ENCODE measurements at regions not wholly inside any gene's neighbourhood (a gene's known extent, or its start where the extent isn't known, plus 50 kb on each side); places are given as distances from the start of the nearest gene placed in this dataset.
"Not testable (repeated sequence)": the region's sequence is repeated elsewhere in the genome, so short reads cannot be mapped to it uniquely, and the experiment has no call there.

DNA sequence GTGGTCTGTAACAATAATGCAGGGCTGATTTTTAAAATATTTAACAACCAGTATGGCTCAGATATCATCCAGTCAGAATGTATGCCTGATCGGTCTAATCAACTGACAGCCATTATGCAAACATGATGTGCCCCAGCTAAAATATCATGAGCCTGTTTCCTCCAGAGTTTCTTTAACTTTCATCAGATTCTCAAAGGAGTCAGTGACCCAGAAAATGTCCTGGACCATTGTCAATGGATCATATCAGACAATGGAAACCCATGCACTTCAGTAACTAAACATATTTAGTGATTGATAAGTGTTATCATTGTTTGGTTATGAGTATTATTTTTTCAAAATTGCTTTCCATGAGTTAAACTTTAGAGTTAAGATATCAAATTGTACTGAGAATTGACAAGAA is 173.5 kb downstream of the LMBRD1 start:
- peak; percentile 9 for DNase-seq

DNA sequence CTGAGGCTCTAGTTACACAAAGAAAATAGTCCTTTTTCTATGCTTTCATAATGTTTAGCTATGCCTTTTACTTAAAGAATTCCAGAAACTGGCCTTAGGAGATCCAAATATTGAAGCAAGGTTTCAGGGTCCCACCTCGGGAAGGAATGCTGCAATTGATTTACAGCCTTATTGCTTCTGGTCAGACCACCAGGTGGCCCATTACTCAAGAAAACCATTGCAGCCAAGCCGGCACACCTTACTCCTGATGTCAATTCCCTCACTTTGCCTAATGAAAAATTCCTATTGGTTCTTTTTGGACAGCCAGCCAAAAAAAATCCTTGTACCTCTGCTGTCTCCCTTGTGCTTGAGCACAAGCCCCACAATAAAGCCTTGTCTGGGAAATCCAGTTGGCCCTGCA is 173.9 kb downstream of the LMBRD1 start:
- DNase-seq: no peak

DNA sequence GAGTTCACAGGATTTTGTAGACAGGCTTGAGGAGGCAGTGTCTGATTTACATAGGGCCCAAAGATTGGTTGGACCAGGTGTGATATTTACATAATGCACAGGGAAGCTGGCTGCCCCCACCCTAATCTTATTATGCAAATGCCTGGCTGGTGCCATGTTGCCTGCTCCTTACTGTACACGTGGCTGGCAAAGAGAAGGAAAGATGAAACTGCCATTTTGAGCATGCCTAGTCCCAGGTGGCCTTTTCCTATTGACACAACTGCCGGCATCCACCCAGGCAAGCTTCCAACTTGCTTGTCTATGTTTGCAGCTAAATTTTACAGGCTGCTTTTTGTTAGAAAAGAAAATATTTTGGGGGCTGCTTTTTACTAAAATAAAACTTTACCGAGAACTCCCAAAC is 174.6 kb downstream of the LMBRD1 start:
- no peak for DNase-seq

DNA sequence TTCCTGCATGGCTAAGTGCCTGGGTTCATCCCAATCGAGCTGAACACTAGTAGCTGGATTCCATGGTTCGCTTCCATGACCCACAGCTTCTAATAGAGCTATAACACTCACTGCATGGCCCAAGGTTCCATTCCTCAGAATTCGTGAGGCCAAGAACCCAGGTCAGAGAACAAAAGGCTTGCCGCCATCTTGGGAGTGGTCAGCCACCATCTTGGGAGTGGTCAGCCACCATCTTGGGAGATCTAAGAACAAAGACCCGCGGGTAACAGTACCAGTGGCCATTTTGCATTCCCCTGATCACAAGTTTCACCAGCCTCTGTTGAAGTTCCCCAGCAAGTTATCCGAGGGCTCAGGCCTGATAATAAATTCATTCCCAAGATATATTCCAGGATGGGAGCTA is 179.6 kb downstream of the LMBRD1 start:
- no peak for DNase-seq

DNA sequence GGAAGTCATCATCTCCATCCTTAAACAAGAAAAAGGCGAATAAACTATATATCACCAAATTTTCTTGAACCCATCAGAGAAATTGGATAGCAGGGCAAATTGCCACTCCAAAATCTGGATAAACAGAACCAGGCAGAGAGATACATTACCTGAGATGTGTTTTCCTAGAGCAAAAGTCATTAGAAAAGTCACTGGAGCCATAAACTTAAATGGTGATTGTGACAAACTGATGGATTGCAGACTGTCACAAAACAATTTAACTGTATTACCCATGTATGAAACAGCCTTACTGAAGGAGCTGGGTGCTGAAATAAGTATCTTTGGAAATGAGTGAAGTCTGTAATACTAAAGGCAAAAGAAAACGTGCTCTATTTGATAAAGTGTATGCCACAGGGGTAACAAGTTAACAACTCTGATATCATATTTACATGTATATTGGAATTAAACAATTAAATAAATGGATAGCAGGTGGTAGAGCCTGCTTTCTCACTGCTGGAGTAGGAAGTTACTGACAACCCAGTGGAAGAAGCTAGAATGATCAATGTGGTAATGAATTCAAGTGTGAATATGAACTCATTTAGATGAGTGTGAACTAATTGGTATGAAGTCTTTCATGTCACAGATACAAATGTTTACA is 186.9 kb downstream of the LMBRD1 start:
- no peak for DNase-seq

DNA sequence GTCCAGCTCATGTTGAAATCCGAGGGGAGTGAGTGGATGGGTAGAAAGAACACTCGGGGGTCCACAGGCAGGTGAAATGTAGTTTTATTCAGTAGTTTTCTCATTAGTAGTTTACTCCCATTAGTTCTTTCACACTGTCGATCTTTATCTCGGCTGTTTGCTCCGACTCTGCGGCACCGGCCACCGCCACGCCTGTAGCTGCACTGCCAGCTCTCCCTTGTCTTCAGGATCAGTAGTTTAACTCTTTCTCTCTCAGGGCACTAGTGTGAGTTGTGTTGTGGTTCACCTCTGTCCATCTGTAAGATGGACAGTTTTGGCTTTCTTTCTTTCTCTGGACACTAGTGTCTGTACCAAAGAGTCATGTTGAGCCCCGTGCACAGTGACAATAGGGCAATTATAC is 195.7 kb downstream of the LMBRD1 start:
- peak; percentile 38 for DNase-seq

DNA sequence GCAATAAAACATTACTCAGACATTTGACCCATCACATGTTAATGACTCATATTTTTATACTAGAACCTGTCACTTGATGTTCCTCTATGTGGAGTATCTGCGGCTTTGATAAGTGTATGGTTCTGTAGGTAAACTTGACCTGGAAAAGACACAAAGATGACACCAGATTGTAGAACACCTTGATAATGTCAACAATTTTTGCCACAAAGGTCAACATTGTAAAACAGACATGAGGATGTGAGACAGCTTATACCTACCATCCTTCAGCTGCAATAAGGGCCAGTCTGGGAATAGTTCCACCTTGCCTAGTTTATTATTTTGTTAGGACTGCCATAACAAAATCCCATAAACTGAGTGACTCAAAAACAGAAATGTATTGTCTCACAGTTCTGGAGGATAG is 202.4 kb downstream of the LMBRD1 start:
- no peak for DNase-seq

DNA sequence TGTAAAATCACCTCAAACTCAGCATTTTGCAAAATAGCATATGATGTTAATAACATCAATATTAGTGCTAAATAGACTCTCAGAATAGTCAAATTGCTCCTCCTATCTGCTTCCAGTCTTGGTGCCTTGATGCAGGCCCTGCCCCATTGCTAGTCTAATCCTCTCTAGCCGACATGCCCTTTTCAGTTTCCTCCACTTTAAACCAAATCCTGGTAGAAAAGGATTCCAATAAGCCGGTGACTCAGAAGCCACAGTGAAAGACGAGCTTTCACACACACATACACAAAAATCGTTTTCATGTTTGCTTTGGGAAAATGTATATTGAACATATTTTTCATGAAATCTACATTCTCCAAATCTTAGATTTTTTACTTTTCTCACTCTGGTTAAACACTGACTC is 203.1 kb downstream of the LMBRD1 start:
- DNase-seq: no peak

DNA sequence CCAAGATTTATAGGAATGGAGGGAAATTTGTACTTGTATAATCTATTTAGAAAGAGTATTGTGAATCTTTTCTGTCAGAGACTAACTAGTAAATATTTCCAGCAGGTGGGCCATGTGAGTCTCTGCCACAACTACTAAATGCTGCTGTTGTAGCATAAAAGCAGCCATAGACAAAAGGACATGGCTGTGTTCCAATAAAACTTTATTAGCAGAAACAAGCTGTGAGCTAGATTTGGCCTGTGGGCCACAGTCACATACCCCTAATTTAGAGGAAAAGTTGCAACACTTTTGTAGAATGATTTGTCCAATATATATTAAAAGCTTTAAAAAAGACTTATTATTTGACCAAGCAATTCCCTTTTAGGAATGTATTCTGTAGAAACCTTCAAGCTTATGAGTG is 207.2 kb downstream of the LMBRD1 start:
- DNase-seq: no peak

DNA sequence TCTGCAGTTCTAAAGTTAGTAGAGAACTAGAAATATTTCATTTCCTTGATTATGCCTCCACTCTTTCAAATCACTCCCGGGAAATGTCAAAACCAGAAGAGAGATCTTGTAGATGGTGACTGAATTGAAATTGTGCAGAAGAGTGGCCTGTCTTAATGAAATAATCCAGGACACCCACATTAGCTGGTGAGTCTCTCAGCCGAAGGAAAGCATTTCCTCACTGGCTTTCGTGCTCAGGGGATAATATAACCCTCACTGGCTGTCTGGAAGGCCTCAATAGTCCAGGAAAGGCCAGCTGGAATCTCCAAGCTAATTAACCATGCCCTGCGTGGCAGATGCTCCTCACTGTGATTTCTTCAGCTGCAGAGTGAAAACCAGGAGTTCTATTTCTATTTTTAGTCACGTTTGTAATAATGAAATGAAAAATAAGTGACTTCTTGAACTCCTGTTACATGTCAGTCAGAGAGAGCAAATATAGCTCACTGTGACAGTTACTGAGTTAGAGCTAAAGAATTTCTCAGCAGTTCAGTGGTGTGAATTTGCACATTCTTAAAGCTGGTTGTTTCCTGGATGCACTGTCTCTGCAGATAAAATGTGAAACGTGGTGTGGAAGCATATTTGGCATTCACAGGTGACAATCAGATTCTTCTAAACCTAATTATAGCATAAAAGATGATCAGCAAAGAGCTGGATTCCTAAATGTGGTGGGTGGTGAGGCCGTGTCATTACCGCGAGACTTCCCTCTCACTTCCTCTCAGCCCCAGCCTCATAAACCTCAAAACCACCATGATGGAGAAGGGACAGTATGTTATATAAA is 211.7 kb downstream of the LMBRD1 start:
- peak; percentile 40 for DNase-seq

DNA sequence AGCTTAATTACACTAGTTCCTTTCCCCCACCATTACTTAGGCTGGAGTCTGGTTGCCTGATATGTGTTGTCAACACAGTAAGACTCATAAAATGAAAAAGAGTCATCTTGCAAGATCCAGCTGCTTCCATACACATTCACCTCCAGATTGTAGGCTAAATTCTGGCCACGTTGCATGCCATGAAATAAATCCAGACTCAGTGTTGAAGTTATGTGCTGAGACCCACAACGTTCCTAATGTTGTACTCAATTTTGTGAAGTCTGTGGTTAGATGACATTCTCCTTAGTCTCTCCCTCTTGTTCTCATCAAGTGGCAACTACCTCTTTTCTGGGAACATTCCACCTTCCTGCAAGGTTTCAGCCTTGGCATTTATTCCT is 212.3 kb downstream of the LMBRD1 start:
- peak; percentile 6 for DNase-seq

DNA sequence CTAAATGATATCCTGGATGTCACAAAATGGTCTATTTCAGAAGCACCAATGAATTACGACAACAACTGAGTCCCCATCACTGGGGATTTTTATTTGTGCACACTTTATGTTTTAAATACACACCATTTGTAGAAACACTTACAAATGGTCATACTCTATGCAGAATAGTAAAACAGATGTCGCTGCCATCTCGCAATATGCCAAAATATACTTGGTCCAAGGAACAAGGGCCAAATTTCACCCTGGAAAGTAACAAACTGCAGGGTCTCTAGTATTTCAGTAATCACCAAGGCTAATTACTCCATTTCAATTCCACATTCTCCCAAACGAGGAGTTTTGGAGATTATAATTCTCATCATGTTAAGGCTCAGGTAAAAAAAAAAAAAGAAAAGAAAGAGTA is 215.2 kb downstream of the LMBRD1 start:
- DNase-seq: no peak

DNA sequence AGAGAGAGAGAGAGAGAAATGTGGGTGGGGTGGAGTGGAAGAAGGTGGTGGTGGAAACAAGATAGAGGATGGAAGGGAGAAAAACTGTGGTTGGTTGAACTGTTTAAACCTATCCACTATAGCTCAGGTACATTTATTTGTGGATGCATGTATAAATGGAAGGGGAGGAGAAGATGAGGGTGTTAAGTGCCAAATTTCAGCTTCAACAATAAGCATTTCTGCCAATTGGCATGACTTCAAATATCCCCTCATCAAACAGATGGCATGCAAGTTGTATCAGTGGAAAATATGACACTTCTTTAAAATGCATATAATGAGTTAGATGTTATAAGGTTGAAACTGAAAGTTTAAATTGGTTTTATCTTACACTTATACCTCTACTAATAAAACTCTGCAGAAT is 216.1 kb downstream of the LMBRD1 start:
- no peak for DNase-seq

DNA sequence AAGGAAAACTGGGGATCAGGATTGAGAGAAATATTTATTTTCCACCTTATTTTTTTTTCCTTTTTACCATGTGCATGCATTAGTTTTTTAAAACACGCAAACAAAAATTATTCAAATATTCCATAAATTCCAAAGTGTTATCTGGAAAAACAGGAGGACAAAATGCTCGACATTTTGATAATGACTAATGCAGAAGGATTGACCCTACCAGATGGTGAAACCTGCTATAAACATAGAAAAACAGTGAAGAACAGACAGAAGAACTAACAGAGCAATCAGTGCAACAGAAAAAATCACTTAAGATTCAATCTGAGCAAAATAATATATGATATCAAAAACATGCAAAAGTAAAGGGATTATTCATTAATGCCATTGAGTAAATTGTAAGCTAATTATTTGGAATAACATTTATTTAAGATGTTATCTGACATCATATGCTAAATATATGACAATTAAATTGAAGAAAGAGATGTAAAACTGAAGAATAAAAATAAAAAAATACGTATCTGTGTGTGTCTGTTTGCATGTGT is 218.4 kb downstream of the LMBRD1 start:
- no peak for DNase-seq

DNA sequence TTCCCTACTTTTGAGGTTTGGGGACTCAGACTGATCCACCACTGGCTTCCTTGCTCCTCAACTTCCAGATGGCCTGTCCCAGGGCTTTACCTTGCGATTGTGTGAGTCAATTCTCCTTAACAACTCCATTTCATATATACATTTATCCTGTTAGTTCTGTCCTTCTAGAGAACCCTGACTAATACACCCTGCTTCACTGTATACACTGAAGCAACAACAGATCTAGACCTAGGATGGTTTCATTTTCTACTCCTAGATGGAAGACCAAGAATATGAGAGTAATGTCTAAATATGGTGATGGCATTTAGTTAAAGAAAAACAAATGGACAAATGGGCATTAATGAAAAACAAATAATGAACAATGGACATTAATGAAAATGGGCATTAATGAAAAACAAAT is 225.6 kb downstream of the LMBRD1 start:
- DNase-seq: no peak

DNA sequence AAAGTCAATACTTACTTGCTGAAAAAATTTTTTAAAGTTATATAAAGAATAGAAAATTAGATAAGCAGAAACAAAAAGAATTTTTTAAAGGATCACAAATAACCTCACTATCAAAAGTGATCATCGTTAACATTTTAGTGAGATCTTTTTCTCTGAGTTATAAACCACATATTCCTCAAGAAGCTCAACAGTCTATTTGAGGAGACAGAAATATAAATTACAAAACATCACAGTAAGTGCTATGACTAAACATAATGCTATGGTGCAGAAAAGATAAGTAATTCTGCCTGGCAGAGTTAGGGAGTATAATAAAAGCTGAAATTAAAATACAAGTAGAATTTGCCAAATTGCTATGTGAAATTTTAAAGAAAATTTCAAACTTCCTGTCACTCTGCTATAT is 226.7 kb downstream of the LMBRD1 start:
- DNase-seq: no peak

DNA sequence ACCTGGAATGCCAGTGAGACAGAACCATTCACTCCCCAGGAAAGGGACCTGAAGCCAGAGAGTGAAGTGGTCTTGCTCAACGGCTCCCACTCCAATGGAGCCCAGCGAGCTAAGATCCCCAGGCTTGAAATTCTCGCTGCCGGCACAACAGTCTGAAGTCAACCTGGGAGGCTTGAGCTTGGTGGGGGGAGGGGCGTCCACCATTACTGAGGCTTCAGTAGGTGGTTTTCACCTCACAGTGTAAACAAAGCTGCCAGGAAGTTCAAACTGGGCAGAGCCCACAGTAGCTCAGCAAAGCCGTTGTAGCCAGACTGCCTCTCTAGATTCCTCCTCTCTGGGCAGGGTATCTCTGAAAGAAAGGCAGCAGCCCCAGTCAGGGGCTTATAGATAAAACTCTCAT is 236.2 kb downstream of the LMBRD1 start:
- not testable (repeated sequence) for DNase-seq

DNA sequence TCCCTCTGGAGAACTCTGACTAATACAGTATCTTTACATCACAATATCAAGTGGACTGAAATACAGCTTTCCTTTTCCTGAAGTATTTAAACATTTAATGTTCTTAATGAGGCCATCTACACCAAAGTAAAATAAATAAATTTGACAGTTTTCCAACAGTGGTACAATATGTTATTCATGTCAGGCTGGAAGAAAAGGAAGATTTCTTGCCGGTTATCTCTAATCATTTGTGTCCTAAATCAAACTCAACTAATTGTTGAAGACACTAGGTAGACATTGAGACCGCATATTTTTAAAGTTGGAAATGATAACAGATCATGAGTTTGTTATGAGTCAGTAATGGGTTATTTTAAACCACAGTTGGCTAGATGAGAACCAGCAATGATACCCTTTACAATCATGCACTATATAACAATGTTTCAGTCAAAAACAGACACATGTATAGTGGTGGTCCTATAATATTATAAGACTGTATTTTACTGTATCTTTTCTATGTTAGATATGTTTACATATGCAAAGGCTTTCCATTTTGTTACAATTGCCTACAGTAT is 241.6 kb downstream of the LMBRD1 start:
- DNase-seq: no peak

DNA sequence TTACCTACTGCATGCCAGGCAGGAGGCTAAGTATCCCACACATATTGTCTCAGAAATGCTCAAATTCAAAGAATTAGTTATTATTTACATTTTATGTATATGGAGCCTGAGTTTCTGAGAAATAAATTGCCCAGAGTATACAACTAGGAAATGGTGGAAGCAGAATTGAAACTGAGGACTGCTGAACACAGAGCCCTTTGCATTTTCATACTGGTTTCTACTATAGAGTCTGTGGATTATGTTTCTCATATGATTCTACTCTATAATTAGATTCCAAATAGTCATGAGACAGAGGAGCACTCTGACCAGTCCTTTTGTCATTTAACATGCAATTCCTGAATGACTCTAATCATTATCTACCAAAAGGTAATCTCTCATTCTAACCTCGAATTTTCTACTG is 254.3 kb downstream of the LMBRD1 start:
- no peak for DNase-seq

DNA sequence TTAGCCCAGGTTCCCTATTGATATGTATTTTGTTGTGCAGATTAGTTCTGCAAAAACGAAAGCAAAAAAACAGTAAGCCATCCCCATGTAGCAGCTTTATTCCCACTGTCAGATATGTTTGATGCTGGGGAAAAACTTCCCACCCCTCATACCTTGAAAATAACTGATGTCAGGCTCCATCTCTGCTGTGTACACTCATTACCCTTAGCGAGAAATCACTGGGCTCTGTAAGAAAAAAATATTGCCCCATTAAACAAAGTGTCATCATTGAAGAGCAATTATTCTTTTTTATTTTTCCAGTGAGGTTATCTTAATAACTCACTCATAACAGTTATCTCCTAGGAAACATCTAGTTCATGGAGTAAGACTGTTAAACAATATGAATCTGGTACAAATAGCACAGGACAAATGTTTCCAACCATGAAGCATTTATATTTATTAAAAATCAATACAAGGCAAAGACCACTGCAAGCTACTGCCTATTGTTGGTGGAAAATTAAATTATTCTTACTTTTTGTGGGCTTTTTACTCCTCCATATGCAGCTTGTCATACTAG is 268.8 kb downstream of the LMBRD1 start:
- no peak for DNase-seq

DNA sequence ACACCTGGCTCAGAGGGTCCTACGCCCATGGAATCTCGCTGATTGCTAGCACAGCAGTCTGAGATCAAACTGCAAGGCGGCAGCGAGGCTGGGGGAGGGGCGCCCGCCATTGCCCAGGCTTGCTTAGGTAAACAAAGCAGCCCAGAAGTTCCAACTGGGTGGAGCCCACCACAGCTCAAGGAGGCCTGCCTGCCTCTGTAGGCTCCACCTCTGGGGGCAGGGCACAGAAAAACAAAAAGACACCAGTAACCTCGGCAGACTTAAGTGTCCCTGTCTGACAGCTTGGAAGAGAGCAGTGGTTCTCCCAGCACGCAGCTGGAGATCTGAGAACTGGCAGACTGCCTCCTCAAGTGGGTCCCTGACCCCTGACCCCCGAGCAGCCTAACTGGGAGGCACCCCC is 281.3 kb downstream of the LMBRD1 start:
- not testable (repeated sequence) for DNase-seq

DNA sequence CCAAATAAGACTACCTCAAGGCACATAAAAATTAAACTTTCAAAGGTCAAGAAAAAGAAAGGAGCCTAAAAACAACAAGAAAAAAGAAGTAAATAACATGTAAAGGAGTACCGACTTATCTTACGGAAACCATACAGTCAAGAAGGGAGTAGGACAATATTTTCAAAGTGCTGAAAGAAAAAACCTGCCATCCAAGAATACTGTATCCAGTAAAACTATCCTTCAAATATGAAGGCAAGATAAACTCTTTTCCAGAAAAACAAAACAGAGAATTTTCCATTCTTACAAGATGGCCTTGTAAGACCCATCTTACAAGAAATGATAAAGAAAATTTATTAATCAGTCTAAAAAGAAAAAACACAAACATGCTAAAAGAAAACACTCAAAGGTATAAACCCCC is 302.2 kb downstream of the LMBRD1 start:
- no peak for DNase-seq

DNA sequence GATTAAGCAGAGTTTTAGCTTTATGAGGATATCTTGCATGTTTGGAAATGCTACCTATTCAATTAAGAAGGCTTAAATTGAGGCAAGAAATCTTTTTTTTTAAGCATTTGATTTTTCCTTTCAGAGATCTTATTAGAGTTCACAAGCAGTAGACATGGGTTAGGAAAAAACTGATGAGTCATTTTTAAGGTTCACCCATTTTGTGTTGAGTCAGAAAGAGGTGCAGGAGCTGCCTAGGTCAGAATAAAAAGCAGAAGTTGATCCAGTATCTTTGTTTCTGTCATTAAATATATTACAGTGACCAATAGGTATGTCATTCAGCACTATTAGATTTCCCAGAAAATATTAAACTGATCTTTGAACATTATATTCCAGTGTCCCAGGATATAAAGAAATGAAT is 306.8 kb downstream of the LMBRD1 start:
- no peak for DNase-seq

DNA sequence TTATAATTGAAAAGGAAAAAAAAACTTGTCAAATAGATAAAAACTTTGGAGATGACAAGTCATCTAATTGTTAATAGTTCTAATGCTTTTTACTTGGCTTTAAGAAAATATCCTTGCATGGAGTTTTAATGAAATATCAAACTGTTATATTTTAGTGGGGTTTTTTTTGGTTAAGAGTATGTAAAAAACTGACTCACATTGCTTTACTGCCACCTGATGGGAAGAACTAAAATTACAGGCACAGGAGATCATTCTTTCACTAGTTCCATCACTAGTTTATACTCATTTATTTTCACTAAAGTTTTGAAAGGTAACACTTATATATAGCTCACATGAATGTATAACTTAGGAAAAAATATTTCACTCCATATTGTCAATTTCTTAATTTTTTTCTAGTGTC is 309.1 kb downstream of the LMBRD1 start:
- DNase-seq: no peak

Measured in retina (tissue), 1 donor.